Gastrocnemius medialis (tissue), 4 donors: ENCODE measurements at regions not wholly inside any gene's neighbourhood (a gene's known extent, or its start where the extent isn't known, plus 50 kb on each side); places are given as distances from the start of the nearest gene placed in this dataset.

Experiments
- POLR2A ChIP-seq, 2 donors: fragments of 450-650 bp; IDR thresholded peaks; one replicate each; pipeline ENCODE4 v1.6.1; 2017; ENCODE audit warnings: antibody characterized with exemption in 2 of 2, mild to moderate bottlenecking in 2 of 2, moderate library complexity in 2 of 2
- TF ChIP-seq, protein P1 (sequence below), 5 experiments: fragments of 450-650 bp in 3 of 5; fragments of 200-600 bp in 2 of 5; sonication (generic) in 2 of 5; IDR thresholded peaks in 4 of 5; conservative IDR thresholded peaks in 1 of 5; 1 replicate in 4 of 5; 2 replicates in 1 of 5; pipeline ENCODE4 v1.5.1; 2016 to 2019; ENCODE audit warnings: antibody characterized with exemption in 5 of 5, mild to moderate bottlenecking in 3 of 5, moderate library complexity in 3 of 5

GRCh38 chr2:239495175-239495574, 94.4 kb upstream of the HDAC4 start:
- TF ChIP-seq, protein P1, sequence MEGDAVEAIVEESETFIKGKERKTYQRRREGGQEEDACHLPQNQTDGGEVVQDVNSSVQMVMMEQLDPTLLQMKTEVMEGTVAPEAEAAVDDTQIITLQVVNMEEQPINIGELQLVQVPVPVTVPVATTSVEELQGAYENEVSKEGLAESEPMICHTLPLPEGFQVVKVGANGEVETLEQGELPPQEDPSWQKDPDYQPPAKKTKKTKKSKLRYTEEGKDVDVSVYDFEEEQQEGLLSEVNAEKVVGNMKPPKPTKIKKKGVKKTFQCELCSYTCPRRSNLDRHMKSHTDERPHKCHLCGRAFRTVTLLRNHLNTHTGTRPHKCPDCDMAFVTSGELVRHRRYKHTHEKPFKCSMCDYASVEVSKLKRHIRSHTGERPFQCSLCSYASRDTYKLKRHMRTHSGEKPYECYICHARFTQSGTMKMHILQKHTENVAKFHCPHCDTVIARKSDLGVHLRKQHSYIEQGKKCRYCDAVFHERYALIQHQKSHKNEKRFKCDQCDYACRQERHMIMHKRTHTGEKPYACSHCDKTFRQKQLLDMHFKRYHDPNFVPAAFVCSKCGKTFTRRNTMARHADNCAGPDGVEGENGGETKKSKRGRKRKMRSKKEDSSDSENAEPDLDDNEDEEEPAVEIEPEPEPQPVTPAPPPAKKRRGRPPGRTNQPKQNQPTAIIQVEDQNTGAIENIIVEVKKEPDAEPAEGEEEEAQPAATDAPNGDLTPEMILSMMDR (IDR thresholded peaks at IDR 0.05 in 4 of 5, conservative IDR thresholded peaks at IDR 0.05 in 1 of 5): no peak
- no peak for TF ChIP-seq POLR2A (IDR thresholded peaks at IDR 0.05)
